OCI-LY3 (cell line): ENCODE measurements at regions not wholly inside any gene's neighbourhood (a gene's known extent, or its start where the extent isn't known, plus 50 kb on each side); places are given as distances from the start of the nearest gene placed in this dataset.

ENCODE experiments used
- H2AFZ ChIP-seq: fragments of 200-600, 300-600 bp; shearing (Covaris generic); 2 replicates; pipeline ENCODE4 v1.6.0; 2014; ENCODE audit warnings: antibody characterized with exemption, low read depth, low read length
- H3K27ac ChIP-seq: fragments of 200-600, 300-600 bp; sonication (generic); 2 replicates; pipeline ENCODE4 v1.5.1; 2014; ENCODE audit warnings: mild to moderate bottlenecking, low read length, moderate library complexity, mixed read lengths
- H3K27me3 ChIP-seq: fragments of 200-600, 300-600 bp; sonication (generic); 2 replicates; pipeline ENCODE4 v1.6.1; 2014; ENCODE audit warnings: low read depth, low read length, mixed read lengths
- H3K36me3 ChIP-seq: fragments of 200-600, 300-600 bp; sonication (generic); replicated peaks from 2 replicates; pipeline ENCODE3; 2014; ENCODE audit warnings: low read depth, low read length, mixed read lengths
- H3K4me1 ChIP-seq: fragments of 300-600, 200-600 bp; sonication (generic); 2 replicates; pipeline ENCODE4 v1.6.1; 2014; ENCODE audit warnings: low read length, mixed read lengths
- H3K4me2 ChIP-seq: fragments of 200-600, 300-600 bp; sonication (generic); 2 replicates; pipeline ENCODE4 v1.6.1; 2014; ENCODE audit warnings: low read length, mixed read lengths
- H3K4me3 ChIP-seq: fragments of 300-600, 200-600 bp; sonication (generic); 2 replicates; pipeline ENCODE4 v1.5.1; 2014; ENCODE audit warnings: antibody characterized with exemption, mild to moderate bottlenecking, low read length, moderate library complexity
- H3K79me2 ChIP-seq: fragments of 300-600, 200-600 bp; shearing (Covaris generic); 2 replicates; pipeline ENCODE4 v1.6.1; 2014; ENCODE audit warnings: mild to moderate bottlenecking, low read length, mixed read lengths
- H3K9ac ChIP-seq: fragments of 300-600, 200-600 bp; shearing (Covaris generic); 2 replicates; pipeline ENCODE4 v1.6.0; 2014; ENCODE audit warnings: mild to moderate bottlenecking, low read length, moderate library complexity
- H3K9me3 ChIP-seq: fragments of 200-600, 300-600 bp; shearing (Covaris generic); 2 replicates; pipeline ENCODE4 v1.6.1; 2014; ENCODE audit warnings: low read length, mixed read lengths; ENCODE audit not compliant: insufficient read depth
- H4K20me1 ChIP-seq: fragments of 200-600, 300-600 bp; sonication (generic); 2 replicates; pipeline ENCODE4 v1.6.1; 2016; ENCODE audit warnings: low read length, mixed read lengths; ENCODE audit not compliant: insufficient read depth
- CTCF ChIP-seq: fragments of 200-600, 300-600 bp; sonication (generic); IDR thresholded peaks from 2 replicates; pipeline ENCODE4 v1.5.1; 2014; ENCODE audit warnings: antibody characterized with exemption, low read length, low read depth
- EZH2phosphoT487 ChIP-seq: fragments of 200-600 bp; shearing (Covaris generic); IDR thresholded peaks from 2 replicates; pipeline ENCODE4 v1.6.1; 2018; ENCODE audit warnings: antibody characterized with exemption, mixed run types, low read depth

- Histone ChIP-seq H3K79me2 (no peaks in the 10 kb centered on the region), H2AFZ (no peak overlapping the region), H4K20me1 (no peaks in the 10 kb centered on the region), H3K9me3 (no peaks in the 10 kb centered on the region), H3K27ac (no peak overlapping the region), H3K4me1 (no peaks in the 10 kb centered on the region), H3K4me2 (no peak overlapping the region), H3K9ac (no peak overlapping the region), H3K27me3 (no peaks in the 10 kb centered on the region), H3K4me3 (no peak overlapping the region), H3K36me3 (no peaks in the 10 kb centered on the region)
- no peak for TF ChIP-seq CTCF
- TF ChIP-seq EZH2phosphoT487: no peak
Observed at GRCh38 chr6:133621751-133622150, 267.2 kb upstream of the TCF21 start.

- Histone ChIP-seq H3K27ac (no peak overlapping the region), H4K20me1 (no peaks in the 10 kb centered on the region), H3K4me2 (no peak overlapping the region), H3K79me2 (no peaks in the 10 kb centered on the region), H3K36me3 (no peaks in the 10 kb centered on the region), H2AFZ (no peak overlapping the region), H3K9me3 (no peaks in the 10 kb centered on the region), H3K9ac (no peak overlapping the region), H3K27me3 (no peaks in the 10 kb centered on the region), H3K4me1 (no peaks in the 10 kb centered on the region), H3K4me3 (no peak overlapping the region)
- TF ChIP-seq CTCF (no peak), EZH2phosphoT487 (no peak)
Observed at GRCh38 chr6:133623065-133623464, 265.8 kb upstream of the TCF21 start.

GRCh38 chr6:133623621-133624020 is 265.3 kb upstream of the TCF21 start:
- Histone ChIP-seq H3K4me1 (no peaks in the 10 kb centered on the region), H3K27me3 (no peaks in the 10 kb centered on the region), H3K4me3 (no peak overlapping the region), H3K27ac (no peak overlapping the region), H3K4me2 (no peak overlapping the region), H2AFZ (no peak overlapping the region), H3K9me3 (no peaks in the 10 kb centered on the region), H3K9ac (no peak overlapping the region), H3K36me3 (no peaks in the 10 kb centered on the region), H3K79me2 (no peaks in the 10 kb centered on the region), H4K20me1 (no peaks in the 10 kb centered on the region)
- TF ChIP-seq CTCF: no peak
- no peak for TF ChIP-seq EZH2phosphoT487

- Histone ChIP-seq H2AFZ (no peak overlapping the region), H3K27ac (no peak overlapping the region), H3K27me3 (no peaks in the 10 kb centered on the region), H3K9me3 (no peaks in the 10 kb centered on the region), H4K20me1 (no peaks in the 10 kb centered on the region), H3K79me2 (no peaks in the 10 kb centered on the region), H3K4me1 (no peaks in the 10 kb centered on the region), H3K4me2 (no peak overlapping the region), H3K36me3 (no peaks in the 10 kb centered on the region), H3K4me3 (no peak overlapping the region), H3K9ac (no peak overlapping the region)
- TF ChIP-seq CTCF (no peak), EZH2phosphoT487 (no peak)
Observed at GRCh38 chr6:133626096-133626666, 262.7 kb upstream of the TCF21 start.
